GM12878 (cell line): ENCODE measurements at regions not wholly inside any gene's neighbourhood (a gene's known extent, or its start where the extent isn't known, plus 50 kb on each side); places are given as distances from the start of the nearest gene placed in this dataset.

ENCODE experiments used
- ASH2L ChIP-seq: fragments of 300-600, 200-600 bp; sonication (generic); IDR thresholded peaks from 2 replicates; pipeline ENCODE4 v1.6.1; 2017; ENCODE audit warnings: low read depth, mild to moderate bottlenecking, borderline replicate concordance
- ATF2 ChIP-seq: IDR thresholded peaks from 2 replicates; pipeline ENCODE4 v1.6.1; 2012; ENCODE audit warnings: low read length, inconsistent platforms
- BCL3 ChIP-seq: IDR thresholded peaks from 2 replicates; pipeline ENCODE4 v1.6.1; 2011; ENCODE audit warnings: borderline replicate concordance, low read depth, mild to moderate bottlenecking, moderate library complexity, low read length; ENCODE audit not compliant: insufficient read depth, poor library complexity, severe bottlenecking
- CEBPZ ChIP-seq: fragments of 150-350 bp; IDR thresholded peaks from 2 replicates; pipeline ENCODE4 v1.6.1; 2016; ENCODE audit warnings: low read depth, low read length
- CTCF ChIP-seq, 3 experiments: IDR thresholded peaks in 2 of 3; conservative IDR thresholded peaks in 1 of 3; 2 replicates each; pipeline ENCODE4 v1.5.1; 2011; ENCODE audit warnings: low read depth in 3 of 3, low read length in 3 of 3, mild to moderate bottlenecking in 3 of 3, control low read depth in 2 of 3, moderate library complexity in 2 of 3, inconsistent platforms in 1 of 3, mixed read lengths in 1 of 3; ENCODE audit not compliant: control insufficient read depth in 2 of 3, insufficient read depth in 1 of 3; ENCODE audit errors: extremely low read depth in 1 of 3
- EZH2 ChIP-seq: IDR thresholded peaks from 2 replicates; pipeline ENCODE4 v1.6.1; 2012; ENCODE audit warnings: low read depth, mild to moderate bottlenecking, control low read depth, inconsistent platforms, low read length, borderline replicate concordance; ENCODE audit not compliant: control insufficient read depth
- MLLT1 ChIP-seq: fragments of 450-650 bp; IDR thresholded peaks from 2 replicates; pipeline ENCODE4 v1.6.1; 2016; ENCODE audit warnings: mild to moderate bottlenecking
- NRF1 ChIP-seq: conservative IDR thresholded peaks from 2 replicates; pipeline ENCODE4 v1.6.1; 2011; ENCODE audit warnings: mild to moderate bottlenecking, low read depth, low read length, improper control_type of control experiment
- POLR2A ChIP-seq: IDR thresholded peaks from 2 replicates; pipeline ENCODE4 v1.6.1; 2011; ENCODE audit warnings: low read depth, mild to moderate bottlenecking, low read length
- POLR2AphosphoS5 ChIP-seq: IDR thresholded peaks from 2 replicates; pipeline ENCODE4 v1.6.1; 2011; ENCODE audit warnings: mild to moderate bottlenecking, low read length, inconsistent platforms
- TBL1XR1 ChIP-seq: IDR thresholded peaks from 2 replicates; pipeline ENCODE4 v1.6.1; 2012; ENCODE audit warnings: low read depth, low read length, improper control_type of control experiment
- TCF12 ChIP-seq: IDR thresholded peaks from 2 replicates; pipeline ENCODE4 v1.6.1; 2011; ENCODE audit warnings: low read depth, mild to moderate bottlenecking, low read length
- TCF7 ChIP-seq: IDR thresholded peaks from 2 replicates; pipeline ENCODE4 v1.6.1; 2014; ENCODE audit warnings: antibody characterized with exemption, borderline replicate concordance
- ZZZ3 ChIP-seq: IDR thresholded peaks from 2 replicates; pipeline ENCODE4 v1.6.1; 2011; ENCODE audit warnings: low read depth; ENCODE audit not compliant: control insufficient read depth, insufficient read length

GRCh38 chr22:34897126-34897525, 168.8 kb upstream of the ISX start:
- TF ChIP-seq ATF2 = no peak
- TF ChIP-seq TCF7 = no peak
- TF ChIP-seq ASH2L = no peak
- TF ChIP-seq TCF12 = no peak
- no peak for TF ChIP-seq CTCF (IDR thresholded peaks at IDR 0.05 in 2 of 3, conservative IDR thresholded peaks at IDR 0.05 in 1 of 3; ENCODE audit: control insufficient read depth in 2 of 3, extremely low read depth in 1 of 3, insufficient read depth in 1 of 3, low read depth in 3 of 3, low read length in 3 of 3)
- TF ChIP-seq POLR2AphosphoS5 = no peak
- TF ChIP-seq POLR2A = no peak
- no peak for TF ChIP-seq NRF1
- TF ChIP-seq TBL1XR1 = no peak
- no peak for TF ChIP-seq CEBPZ
- no peak for TF ChIP-seq ZZZ3
- TF ChIP-seq BCL3 = no peak
- TF ChIP-seq MLLT1 = no peak
- no peak for TF ChIP-seq EZH2
